Activated CD4-positive, alpha-beta T cell treated with anti-CD3 and anti-CD28 coated beads for 1 hour (primary cell): ENCODE measurements at regions not wholly inside any gene's neighbourhood (a gene's known extent, or its start where the extent isn't known, plus 50 kb on each side); places are given as distances from the start of the nearest gene placed in this dataset.

Source experiments
- DNase-seq: peaks from one replicate; pipeline ENCODE4 v3.0.0-alpha.2; 2020

DNA sequence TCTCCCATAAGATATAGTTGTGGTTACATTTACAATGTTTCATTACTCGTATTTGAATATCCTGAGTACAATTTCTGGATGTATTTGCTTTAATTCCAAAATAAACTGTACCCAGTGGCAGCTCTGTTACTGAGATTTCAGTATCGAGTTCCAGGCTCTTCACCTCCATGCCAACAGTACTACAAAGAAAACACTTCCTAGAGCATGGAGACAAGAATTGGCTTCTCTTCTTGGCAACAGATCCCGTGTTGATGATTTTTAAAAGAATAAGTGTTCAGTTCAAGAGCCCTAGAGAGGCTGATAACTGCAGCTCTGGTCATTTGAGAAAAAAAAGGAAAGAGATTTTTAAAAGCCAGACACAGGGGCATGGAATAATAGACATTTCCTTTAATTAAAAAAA lies 302.8 kb downstream of the EFNB2 start:
- DNase-seq = no peak

DNA sequence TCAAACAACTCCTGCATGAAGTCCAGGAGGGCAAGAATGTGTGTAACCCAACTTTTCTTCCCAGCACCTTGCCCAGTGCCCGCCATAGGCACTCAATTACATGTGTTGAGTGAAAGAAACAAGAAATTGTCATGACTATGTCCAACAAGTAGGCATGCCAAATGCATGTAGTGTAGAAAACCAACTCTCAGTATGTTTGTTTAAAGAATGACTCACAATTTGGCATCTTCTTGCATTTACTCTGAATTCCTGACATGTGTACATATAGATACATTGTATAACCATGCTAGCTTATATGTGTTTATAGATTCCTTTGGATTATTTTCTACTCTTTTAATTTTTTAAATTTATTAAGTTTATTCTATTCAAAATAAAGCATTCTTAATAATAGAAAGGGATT lies 305.0 kb downstream of the EFNB2 start:
- DNase-seq = no peak

DNA sequence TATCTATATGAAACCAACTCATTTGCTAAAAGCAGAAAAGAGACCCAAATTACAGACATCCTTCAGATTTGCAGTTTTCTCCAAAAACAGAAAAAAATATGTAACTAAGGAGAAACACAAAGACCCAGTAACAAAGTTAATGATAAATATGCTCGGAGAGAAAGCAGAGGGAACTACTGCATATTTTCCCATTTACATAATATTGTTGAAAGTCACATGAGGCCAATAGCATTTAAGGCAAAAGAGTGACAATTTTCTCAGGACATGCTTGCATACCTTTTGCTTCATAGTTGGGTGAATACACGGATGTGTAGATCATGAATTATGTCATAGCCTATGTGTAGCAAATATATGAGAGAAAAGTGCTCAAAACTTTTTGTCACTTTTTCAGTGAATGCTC lies 310.3 kb downstream of the EFNB2 start:
- DNase-seq = no peak

DNA sequence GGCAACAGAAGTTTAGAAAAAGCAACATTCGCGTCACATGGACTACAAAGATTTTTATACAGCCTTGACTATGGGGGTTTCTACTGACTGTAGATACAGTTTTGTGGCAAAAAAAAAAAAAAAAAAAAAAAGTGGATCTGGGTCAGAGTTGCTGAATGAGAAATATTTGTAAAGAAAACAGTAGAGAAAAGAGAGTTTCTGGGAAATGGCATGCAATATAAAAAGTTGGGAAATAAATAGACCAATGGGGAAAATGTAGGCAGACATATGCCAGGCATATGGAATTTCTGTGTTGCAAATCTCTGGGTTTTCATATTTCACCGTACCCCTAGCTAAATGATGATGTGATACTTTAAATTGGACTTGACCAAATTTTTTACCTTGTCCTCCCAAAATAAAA lies 315.3 kb downstream of the EFNB2 start:
- DNase-seq = no peak

DNA sequence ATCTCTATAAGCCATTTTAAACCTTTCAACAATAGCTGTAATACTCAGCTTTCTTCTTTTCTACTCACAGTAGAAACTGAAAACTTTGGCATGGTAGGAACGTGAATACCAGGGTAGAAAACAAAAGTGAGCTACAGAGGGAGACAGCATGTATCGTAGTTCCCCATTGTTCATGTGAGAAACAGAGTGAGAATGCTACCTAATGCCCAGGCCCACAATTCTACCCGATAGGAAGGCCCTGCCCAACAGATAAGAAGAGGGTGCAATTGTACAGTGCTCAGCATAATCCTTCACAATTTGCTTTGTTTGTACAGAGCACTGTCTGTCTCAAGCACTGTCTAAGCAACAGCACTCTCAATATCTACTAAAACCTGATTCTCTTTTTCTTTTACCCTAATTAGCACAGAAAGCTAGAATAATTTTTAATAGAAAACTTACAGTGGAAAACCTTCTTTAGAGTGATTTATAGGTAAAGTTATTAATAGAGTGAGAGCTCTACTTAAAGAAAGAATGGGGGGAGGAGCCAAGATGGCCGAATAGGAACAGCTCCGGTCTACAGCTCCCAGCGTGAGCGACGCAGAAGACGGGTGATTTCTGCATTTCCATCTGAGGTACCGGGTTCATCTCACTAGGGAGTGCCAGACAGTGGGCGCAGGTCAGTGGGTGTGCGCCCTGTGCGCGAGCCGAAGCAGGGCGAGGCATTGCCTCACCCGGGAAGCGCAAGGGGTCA lies 322.3 kb downstream of the EFNB2 start:
- DNase-seq = no peak

DNA sequence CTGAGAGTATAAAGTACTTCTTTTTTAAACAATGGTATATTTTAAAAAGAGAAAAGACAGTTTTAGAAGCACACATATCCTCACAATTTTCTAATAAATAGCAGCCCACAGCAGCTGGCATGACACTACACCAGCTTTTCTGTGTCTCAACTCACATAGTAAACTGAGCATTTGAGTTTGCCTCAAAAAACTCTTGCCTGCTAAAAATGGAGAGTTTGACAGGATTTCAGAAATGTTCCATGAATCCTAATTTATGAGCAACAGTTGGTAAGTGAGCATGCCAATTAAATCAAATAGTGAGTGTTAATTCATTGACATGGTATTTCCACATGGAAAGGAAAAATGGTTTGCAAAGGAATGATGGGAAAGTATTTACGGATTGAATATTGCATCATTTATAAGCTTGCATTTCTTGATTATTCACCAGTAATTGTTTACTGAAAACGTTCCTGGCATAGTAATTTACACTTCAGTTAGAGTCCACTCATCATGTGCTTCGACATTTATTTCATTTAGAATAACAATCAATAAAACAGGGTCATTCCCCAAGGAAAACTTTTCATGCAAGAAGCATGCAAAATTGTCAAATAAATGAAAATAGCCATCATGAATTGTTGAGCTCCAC lies 323.0 kb downstream of the EFNB2 start:
- DNase-seq = no peak

DNA sequence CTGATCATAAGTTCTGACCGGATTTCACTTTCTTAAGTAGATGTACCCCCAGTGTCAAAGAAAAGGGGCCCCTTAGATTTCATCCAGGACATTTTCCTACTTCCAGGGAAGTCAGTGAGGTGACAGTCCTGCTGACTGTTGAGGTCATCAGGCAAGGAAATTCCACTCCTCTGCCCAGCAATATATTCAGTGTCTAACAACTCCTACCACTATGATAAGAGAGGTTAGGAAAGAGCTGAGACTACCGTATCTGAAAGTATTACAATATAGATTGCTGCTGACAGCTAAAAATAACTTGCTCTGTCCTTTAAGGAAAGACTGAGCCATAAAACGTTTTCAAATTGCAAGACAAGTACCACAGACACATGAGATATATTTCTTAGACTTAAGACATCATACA lies 325.1 kb downstream of the EFNB2 start:
- no peak for DNase-seq

DNA sequence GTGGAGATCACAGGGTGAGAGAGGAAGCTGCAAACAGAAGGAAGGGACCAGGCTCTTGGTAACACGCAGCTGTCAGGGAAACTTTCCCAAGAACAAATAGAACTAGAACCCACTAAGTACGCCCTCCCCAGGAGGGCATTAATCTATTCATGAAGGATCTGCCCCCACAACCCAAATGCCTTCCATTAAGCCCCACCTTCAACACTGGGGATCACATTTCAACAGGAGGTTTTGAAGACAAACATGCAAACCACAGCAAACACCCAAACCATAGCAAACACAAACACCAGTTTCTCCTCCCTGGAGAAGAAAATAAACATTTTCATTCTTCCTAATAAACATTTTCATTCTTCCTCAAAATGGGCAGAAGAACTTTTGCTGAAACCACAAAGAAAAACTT lies 329.6 kb downstream of the EFNB2 start:
- DNase-seq = no peak

DNA sequence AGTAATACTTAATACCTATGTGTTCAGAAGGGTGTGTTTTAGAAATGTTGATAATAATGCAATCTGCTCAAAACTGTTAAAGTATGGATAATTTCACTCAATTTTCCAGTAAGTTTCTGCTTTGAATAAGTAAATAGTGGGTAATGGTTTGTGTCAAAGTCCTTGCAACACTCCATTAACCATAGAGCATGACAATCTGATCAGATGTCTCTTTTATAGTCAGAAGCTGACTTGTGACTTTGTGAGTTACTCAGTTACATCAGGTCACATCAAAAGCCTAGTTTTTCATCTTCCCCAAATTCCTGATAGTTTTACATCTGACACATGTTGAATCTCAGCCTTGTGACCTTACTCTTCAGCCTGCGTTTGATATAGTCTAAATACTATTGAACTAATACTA lies 338.0 kb downstream of the EFNB2 start:
- DNase-seq = no peak

DNA sequence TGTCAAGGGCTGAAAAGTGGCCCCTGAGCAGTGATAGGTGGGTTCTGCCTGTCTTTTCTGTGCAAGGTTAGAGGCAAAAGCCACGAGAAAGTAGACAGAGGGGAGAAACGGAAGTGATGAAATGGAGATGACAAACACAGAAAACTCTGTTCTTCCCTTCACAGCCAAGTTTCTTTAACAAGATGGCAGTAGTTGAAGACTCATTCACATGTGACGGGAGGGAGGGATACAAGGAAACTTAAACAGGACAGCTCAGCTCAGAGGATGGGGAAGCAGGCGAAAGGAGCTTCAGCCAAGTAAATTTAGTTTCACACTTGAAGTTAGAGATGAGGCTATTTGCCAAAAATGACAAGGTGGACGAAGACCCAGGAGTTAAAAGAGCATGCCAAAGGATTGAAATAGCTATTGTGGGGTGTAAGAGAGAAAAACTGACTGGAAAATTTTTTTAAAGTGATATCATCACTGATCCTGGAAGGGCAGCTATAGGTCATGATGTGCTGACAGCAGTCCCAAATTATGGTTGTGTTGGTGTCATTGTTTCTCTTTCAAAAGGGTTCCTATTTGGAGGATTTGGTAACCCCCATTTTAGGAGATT lies 347.9 kb downstream of the EFNB2 start:
- no peak for DNase-seq

DNA sequence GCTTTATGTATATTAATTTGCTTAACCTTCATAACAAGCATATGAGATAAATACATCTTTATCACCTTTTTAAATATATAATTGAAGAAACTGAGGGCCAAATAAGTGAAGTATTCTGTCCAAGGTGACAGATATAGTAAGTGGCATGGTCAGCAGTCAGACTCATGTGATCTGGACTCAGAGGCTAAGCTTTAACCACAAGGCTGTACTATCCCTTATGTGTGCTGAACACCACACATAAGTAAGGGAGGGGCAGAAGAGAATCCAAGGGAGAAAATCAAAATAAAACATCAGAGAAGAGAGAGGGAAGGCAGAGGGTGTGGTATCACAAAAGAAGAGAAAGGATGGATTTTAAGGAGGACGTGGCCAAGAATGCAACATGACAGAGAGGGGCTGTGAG lies 348.4 kb downstream of the EFNB2 start:
- no peak for DNase-seq

DNA sequence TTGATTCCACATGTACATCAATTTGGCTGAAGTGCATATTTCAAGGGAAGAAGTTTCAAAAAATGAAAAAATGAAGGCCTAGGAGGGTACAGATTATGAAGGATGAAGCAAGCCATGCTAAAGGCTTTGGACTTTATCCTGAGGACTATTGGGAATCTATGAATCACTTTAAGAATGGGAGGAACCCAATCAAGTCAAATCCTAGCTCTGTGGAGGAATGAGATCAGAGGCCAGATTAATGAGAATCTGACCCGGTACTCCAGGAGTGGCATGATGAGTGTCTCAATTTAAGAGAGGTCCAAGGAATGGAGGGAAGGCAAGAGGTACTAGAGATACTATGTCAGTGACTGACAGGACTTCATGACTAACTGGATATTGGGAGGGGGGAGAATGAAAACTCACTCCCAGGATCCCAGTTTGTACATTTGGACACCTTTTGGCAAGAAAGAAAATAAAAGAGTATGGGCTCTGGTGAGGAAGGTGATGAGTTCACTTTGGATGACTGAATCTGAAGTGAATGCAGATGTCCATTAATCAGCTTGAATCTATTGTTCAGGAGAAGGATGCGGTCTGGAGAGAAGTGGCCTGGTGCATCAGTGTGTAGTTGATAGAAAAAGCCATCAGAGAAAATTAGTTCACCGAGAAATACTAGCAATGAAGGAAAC lies 349.0 kb downstream of the EFNB2 start:
- no peak for DNase-seq

DNA sequence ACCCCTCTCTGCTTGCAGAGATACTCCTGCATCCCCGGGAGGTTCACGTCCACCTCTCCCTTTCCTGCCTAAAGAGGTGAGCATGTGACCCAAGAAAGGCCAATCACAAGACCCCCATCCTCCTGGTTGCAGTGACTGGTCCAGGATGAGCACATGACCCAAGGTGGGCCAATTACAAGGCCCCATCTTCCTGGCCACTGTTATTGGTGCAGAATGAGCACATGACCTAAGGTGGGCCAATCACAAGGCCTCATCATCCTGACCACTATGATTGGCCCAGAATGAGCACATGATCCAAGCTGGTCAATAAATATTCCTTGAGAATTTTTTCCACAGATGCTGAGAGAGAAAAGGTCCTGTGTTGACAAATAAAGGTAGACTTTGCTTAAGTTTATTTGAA lies 350.7 kb downstream of the EFNB2 start:
- DNase-seq = no peak

DNA sequence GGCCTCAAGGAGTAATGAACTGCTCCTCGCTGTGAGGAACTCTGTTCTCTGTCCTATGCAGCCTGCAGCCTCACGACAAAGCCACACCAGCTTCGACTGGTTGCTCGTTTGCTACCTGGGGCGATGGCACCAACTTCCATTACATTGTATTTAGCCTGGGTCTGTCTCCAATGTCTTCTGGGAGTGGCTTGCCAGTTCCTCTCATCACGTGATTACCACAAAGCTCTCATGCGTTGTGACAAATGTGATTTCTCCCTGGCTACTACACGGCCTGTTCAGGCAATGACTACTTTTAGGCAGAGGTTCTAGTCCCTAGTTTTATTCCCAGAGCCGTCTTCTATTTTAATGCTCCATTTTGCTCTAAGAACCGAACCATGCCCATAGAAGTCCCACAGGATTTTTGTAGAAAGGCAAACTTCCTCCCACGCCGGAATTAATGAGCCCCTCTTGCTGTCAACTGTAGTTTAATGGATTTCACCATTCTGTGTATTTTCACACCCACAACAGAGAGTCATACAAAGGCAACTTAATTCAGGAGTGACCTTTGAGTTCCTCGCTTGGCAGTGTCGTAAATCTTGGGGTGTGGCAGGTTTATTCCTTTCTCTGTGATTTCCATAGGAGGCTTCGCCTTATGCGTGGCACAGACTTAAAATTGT lies 351.9 kb downstream of the EFNB2 start:
- no peak for DNase-seq

DNA sequence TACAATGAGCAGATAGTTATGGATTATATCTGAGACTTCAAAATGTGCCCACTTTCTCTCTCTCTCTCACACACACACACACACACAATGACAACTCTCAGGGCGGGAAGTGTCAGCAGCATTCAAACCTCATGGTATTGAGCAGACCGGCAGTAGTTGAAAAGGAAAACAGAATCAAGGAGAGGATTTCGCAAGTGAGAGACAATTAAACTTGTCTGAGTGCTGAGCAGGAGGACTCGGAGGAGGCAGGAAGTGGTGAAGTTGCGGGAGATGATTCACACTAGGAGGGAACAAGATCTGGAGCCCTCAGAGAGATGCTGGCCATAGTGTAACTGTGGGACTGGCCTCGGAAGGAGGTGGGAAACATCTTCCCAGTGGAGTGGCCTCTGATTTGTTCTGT lies 353.1 kb downstream of the EFNB2 start:
- no peak for DNase-seq

DNA sequence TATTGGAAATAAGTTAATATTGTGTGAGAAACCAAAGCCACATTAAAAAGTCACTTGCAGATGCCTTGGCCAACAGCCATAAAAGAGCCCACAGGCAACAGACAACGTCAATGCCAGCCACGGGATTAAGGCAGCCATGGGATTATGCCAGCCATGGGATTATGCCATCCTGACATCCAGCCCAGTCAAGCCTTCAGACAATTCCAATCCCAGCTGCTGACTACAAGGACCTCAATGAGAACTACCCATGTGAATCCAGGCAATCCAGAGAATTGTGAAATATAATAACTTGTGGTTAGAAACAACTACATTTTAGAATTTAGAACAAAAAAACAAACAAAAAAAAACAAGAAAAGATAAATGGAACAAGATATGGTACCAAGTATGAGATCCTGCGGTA lies 356.6 kb downstream of the EFNB2 start:
- no peak for DNase-seq

DNA sequence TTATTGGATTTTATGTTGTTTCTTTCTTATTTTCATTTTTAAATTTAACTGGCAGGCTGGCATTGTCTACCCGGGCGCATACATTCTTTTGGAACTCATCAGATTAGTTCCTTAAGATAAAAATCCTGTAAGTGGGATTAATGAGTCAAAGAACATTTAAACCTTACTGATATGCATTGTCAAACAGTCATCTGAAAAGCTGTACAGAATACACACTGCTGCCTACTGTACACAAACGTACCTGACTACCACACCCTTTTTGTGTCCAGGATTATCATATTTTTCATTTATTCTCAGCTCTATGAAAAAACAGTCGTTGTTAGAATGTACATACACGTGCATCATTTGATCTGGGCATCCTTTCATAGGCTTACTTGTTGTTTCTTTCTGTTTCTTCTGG lies 358.3 kb downstream of the EFNB2 start:
- no peak for DNase-seq

DNA sequence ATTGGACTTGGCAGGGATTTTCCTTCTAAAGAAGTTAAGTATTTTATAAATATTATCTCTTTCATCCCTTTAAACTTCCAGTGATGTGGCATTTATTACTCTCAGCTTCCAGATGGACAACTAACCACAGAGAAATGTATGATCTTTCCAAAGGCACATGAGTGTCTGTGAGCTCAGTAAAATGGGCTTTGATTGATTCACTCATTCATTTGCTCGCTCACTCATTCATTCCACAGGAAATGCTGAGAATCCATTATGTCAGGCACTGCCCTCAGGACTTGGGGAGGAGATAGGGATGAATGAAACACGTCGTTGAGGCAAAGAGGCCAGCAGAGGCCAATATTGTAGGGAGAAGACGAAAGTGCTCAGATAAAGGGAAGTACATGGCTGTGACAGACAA lies 359.3 kb downstream of the EFNB2 start:
- DNase-seq = no peak

DNA sequence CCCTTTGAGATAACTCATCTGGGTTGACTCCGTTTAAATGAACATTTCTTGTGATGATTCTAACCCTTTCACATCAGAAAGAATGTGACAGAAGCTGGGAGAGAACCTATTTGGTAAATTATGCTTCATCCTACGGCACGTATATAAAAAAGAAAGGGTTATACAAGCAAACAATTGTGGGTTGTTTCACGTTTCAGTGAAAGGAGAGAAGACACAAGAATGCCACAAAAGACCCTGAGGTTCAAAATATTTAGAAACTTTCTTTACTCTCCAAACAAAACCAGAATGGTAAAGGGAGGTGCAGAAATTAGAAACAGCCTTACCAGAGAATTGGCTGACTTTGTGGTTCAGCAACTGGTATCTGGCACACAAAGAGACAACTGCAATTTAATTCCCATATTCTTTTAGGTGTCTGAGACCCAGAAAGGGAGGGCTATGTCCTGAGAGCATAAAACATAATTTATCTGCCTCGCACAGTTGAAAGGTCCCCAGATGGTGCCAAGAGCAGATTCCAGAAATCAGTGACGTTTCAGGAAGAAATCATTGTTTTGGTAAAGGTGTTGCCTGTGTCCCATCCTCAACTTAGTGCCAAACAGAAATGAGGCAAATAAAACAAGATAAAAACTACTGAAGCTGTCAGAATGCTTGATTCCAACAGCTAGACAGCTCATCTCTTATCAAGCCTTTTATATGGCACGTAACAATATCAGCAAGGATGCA lies 361.4 kb downstream of the EFNB2 start:
- no peak for DNase-seq

DNA sequence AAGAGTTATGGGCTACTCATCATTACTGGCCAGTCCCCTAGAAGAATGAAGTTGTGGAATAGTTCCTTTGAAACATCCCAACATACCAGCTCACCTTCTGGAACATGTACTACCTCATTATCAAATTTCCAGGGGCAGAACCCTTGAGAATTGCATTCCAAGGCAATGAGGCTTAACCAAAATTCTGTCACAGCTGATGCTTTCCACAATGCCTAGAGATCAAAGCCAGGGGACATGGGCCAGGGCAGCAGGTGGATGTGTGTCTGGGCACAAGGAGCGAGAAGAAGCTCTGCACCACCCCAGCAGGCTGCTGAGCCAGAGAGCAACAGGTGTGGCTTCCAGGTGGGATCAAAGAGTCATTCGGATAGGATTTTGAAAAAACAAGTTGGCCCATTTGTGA lies 362.1 kb downstream of the EFNB2 start:
- no peak for DNase-seq

DNA sequence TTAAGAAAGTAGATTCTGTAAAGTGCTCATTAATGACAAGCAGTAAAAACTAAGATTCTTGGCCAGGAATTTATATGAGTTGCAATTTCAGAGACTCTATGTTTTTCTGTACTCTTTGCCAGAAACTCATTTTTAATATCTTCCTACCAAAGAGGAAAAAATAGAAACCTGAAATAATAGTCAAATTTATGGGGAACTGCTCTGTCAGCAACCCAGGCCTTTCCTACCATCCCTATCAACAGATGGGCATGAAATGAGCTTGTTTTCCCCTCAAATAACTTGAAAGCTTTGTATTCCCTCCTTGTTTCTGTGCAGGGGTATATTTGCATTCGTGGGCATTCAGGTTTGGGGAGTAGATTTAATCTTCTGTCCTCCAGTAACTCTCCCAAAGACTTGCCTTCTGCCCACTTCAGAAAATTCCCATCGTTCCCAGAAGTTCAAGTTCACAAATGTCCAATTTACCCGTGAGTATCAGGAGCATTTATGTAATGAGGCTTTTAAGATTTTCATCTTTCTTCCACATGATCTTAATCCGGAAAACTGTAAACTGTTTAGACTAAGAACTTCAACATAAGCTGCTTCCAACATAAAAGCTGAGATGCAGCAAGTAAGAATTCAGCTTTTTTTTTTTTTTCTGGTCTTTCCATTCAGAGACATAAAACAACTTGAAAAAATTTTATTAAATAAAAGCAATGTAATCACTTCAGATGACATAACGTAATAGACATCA lies 363.1 kb downstream of the EFNB2 start:
- no peak for DNase-seq

DNA sequence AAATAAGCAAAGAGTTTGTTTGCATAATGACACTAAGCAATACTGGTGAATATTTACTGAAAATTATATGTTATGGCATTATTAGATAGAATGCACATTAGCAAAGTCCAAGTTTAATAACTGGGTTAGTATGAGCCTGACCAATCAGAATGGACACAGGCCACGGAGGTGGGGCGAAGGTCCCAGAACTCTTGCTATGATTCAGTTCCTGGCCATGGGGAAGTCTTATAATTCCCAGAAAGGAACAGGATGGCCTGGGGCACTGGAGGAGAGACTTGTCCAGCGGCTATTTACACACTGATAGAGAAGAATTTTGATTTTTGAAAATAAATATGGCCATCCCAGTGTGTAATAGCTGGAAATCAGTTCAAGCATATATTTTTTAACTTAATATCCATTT lies 372.0 kb downstream of the EFNB2 start:
- no peak for DNase-seq
